ENCODE measurements at regions not wholly inside any gene's neighbourhood (a gene's known extent, or its start where the extent isn't known, plus 50 kb on each side); places are given as distances from the start of the nearest gene placed in this dataset.

DNA sequence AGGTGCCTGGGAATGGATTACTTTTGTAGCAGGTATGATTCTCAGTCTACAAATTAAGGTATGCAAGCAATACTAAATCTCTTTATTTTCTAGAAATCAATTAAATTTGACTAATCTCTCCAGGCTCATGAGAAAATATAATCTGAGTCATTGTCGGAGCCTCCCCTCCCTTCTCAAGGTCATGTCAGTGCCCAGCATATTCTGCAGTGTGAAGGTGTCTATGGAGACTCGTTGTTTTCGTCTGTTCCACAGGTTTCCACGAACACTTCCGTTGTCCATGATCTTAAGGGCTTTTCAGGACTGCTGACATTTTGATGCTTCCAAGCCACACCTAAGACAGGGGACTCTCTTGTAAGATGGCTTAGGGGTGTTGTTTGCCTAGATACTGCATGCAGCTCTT is 56.6 kb upstream of the SCOC start:
- DNase-seq (ENCODE audit: low spot score) = no peak
- in situ Hi-C loops (cut with HindIII; ENCODE audit: low sequenced_read_pairs) = no loop called here

GRCh38 chr4:140315970-140316369 is 57.5 kb upstream of the SCOC start:
- in situ Hi-C loops (cut with HindIII; ENCODE audit: low sequenced_read_pairs) = no loop called here
- DNase-seq (ENCODE audit: low spot score) = no peak

DNA sequence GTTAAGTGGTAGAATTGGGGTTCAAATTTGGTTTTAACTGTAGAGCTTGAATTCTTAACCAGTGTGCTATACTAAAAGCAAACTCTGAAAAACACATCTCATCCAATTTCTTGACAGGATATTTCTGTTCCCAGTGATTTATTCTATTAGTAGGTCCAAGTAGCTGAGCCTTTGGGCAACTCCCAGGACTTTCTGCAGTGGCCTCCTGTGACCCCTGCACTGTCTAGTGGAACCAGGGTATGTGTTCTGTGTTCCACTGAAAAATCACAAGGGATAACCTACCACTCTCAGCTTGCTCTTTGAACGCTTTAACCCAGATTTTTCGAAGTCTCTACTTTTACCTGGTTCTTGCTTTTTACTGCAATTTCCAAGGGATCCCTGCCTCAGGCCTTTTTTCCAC is 58.0 kb upstream of the SCOC start:
- no peak for DNase-seq (ENCODE audit: low spot score)
- in situ Hi-C loops (cut with HindIII; ENCODE audit: low sequenced_read_pairs) = no loop called here

- in situ Hi-C loops (cut with HindIII; ENCODE audit: low sequenced_read_pairs) = no loop called here
- DNase-seq (ENCODE audit: low spot score) = no peak
Measured at GRCh38 chr4:140315019-140315418, 58.4 kb upstream of the SCOC start.

GRCh38 chr4:140312100-140312499 is 61.3 kb upstream of the SCOC start:
- no peak for DNase-seq (ENCODE audit: low spot score)
- in situ Hi-C loops (cut with HindIII; ENCODE audit: low sequenced_read_pairs) = no loop called here

GRCh38 chr4:140311257-140311835 is 62.1 kb upstream of the SCOC start:
- in situ Hi-C loops (cut with HindIII; ENCODE audit: low sequenced_read_pairs) = no loop called here
- no peak for DNase-seq (ENCODE audit: low spot score)

DNA sequence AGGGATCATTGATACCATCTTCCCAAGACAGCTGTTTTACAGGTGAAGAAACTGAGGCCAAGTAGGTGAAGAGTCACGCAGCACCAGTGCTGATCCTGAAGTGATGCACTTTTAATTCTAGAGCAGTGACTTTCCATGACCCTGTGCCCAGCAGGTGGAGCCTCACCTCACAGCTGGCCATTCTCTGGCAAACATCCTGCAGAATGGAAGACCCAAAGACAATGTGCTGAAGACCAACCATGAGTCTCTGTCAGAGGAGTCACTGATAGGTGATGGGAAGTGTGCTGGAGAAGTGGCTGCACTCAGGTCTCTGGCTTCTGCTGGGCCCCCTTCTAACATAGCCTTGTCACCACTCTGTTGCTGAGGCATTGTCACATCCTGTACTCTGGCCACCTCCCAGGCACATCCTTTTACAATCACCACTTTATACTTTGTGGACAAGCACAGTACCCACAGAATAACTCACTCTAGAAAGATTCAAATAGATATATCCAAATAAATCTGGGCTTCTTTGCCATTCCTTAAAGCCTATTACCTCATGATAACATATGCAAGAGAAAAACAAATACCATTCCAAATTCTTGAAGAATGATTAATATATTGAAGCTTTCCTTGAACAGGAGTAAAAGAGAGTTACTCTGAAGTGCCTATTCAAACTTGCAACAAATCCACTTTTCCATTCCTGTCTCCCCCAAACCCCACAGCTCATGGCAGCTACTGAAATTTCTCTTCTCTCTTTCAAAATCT is 64.1 kb upstream of the SCOC start:
- no peak for DNase-seq (ENCODE audit: low spot score)
- in situ Hi-C loops (cut with HindIII; ENCODE audit: low sequenced_read_pairs) = no loop called here

DNA sequence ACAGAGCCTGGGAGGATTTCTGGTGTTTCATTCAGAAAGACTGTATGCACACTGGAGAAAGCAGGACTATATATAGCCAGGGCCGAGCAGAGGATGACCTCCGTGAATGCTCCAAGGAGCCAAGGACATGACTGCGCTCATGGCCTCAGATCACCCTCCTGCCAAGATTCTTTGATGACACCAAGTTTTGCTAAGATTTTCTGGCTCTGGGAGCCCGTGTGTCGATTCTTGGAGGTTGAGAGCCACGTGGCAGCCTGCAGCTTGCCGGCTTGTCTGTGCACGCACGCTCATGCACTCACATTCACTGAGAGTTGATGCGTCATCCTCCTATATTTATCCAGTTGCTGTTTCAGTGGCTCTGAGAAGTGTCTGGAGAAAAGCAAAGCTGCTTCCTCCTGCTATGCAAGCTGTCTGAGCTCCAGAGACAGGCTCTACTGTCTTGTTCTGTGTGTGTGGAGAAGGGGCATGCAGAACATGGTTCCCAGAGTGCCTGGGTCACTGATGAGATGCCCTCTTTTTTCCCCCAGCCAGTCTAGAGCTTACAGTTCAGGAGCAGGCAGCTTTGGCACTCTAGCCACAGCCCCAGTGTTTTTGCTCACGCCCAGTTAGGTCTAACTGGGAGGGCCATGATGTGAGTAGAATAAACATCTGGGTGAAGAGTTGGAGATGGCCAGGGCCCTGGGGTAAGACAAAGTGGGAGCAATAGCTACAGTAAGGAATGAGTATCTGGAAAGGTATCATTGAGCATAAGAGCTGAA is 64.9 kb upstream of the SCOC start:
- in situ Hi-C loops (cut with HindIII; ENCODE audit: low sequenced_read_pairs) = no loop called here
- DNase-seq (ENCODE audit: low spot score) = no peak

DNA sequence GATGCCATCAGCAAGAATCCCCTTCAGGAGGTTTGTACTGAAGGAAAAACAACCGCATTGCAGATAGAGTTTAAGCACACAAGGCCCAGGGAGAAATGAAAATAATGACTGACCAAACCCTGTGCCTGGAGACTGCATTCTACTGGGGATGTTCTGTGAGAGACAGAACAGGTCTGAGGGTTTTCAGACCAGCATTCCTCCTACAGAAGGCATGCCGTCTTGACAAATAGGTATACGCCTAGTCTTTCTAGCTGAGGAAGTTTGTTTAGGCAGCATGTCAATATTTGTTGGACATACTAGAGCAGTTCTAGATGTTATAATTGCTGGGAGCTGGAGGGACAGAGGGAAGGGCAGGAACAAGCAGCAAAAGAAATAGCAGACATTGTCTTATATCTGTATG is 68.4 kb upstream of the SCOC start:
- no peak for DNase-seq (ENCODE audit: low spot score)
- in situ Hi-C loops (cut with HindIII; ENCODE audit: low sequenced_read_pairs) = no loop called here

DNA sequence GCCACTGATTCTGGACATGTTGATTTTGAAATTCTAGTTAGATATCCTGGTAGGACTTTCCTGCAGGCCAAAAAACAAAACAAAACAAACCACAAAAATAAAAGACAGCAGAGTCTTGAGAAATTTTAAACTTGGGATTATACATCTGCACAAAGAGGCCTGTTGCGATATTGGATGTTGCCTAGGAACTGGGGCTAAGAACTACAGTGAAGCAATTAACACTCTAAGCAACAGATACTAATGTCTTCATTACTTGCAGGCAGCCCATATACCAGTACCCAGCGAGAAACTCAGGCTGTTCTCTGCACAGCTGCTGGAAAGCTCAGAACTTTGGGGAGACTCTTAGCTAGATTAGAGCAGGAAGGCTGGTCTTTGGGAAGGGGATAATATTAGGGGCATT is 69.1 kb upstream of the SCOC start:
- no peak for DNase-seq (ENCODE audit: low spot score)
- in situ Hi-C loops (cut with HindIII; ENCODE audit: low sequenced_read_pairs) = no loop called here

GRCh38 chr4:140302151-140302859 is 71.1 kb upstream of the SCOC start:
- in situ Hi-C loops (cut with HindIII; ENCODE audit: low sequenced_read_pairs) = no loop called here
- no peak for DNase-seq (ENCODE audit: low spot score)

- no peak for DNase-seq (ENCODE audit: low spot score)
- in situ Hi-C loops (cut with HindIII; ENCODE audit: low sequenced_read_pairs) = no loop called here
Measured at GRCh38 chr4:140300271-140300970, 73.0 kb upstream of the SCOC start.

GRCh38 chr4:140298001-140298400 is 75.4 kb upstream of the SCOC start:
- in situ Hi-C loops (cut with HindIII; ENCODE audit: low sequenced_read_pairs) = no loop called here
- peak; percentile 87 for DNase-seq (ENCODE audit: low spot score)

DNA sequence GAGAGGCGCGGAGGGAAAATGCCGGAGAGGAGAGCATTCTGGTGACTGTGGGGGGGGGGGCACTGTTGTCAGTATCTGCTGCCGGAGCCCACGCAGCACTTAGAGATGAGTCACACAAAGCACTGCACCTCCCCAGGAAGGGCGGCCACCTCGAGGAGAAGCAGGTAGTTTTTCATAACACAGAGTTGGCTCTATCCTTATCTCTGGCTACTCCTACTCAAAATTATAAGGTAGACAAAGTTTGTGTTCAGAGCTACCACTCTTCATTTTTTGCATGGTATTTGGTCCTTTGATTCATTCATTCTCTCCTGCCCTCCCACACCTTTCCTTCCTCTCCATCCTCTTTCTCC is 76.2 kb upstream of the SCOC start:
- no peak for DNase-seq (ENCODE audit: low spot score)

GRCh38 chr4:140296335-140297220 is 76.9 kb upstream of the SCOC start:
- DNase-seq (ENCODE audit: low spot score) = peak; percentile 93
- in situ Hi-C loops (cut with HindIII; ENCODE audit: low sequenced_read_pairs) = no loop called here

More for the DNA sequence above, 76.2 kb upstream of the SCOC start:
- in situ Hi-C loops (cut with HindIII; ENCODE audit: low sequenced_read_pairs) = no loop called here

DNA sequence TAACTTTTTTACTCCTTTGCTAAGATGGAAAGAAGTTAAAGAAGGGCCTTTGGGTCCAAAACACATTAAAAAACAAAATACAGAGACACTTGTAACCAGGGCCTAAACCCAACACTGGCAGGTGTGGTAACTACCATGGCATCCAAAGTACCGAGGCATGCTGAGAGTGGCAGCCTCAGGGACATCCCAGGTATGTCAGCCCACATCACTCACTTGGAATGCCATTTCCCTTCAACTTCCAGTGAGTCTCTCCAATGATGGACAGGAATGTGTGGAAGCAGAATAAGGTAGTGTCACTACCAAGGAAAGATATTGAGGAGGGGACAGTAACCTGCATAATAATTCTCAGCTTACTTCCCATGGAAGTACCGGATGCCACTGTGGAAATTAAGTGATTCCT is 79.5 kb upstream of the SCOC start:
- DNase-seq (ENCODE audit: low spot score) = no peak
- in situ Hi-C loops (cut with HindIII; ENCODE audit: low sequenced_read_pairs) = no loop called here

- in situ Hi-C loops (cut with HindIII; ENCODE audit: low sequenced_read_pairs) = no loop called here
- peak; percentile 38 for DNase-seq (ENCODE audit: low spot score)
Measured at GRCh38 chr4:140291259-140291658, 82.2 kb upstream of the SCOC start.

DNA sequence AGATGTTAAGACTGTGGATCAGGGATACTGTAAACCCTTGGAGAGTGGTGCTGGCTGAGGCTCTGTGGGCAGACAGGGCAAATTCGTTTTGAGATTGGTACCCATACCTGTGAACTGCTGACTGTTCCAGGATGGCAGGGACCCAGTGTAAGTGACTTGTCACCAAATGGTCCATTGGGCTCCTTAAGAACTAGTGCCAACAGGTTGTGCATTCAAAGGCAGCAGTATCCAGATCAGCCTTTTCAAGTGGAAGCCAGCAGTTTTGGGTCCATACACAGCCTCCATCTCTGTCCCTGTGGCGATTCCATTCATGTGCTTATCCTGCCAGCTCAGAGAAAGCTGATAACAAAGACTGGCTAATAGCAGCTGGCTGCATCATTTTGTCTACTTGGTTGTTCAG is 84.0 kb upstream of the SCOC start:
- peak; percentile 64 for DNase-seq (ENCODE audit: low spot score)
- in situ Hi-C loops (cut with HindIII; ENCODE audit: low sequenced_read_pairs) = no loop called here

DNA sequence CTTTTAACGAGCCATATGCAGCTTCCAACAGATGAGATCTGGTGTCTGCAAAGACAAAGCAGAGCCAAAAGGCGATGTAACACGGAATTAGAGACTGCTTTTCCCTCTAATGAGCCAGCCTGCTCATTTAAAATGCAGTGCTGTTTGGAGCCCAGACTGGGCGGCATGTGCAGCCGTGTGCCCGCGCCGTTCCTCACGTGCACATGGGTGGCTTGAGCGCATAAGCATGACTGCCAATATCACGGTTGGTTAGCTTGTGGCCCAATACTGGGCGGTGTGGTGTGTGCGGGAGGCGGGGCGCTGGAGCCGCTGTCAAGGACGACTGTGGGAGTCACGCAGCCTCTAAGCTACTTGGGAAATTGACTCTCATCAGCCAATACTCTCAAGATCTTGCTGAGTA is 87.0 kb upstream of the SCOC start:
- DNase-seq (ENCODE audit: low spot score) = peak; percentile 73
- in situ Hi-C loops (cut with HindIII; ENCODE audit: low sequenced_read_pairs) = no loop called here

Measured in G401 (cell line).